ENCODE measurements at regions not wholly inside any gene's neighbourhood (a gene's known extent, or its start where the extent isn't known, plus 50 kb on each side); places are given as distances from the start of the nearest gene placed in this dataset.

GRCh38 chr9:120009856-120010255 lies 570.1 kb downstream of the CDK5RAP2 start:
- FAIRE-seq (no peak), DNase-seq (ENCODE audit: low read depth in 1 of 2, low spot score in 1 of 2) (no peak), ATAC-seq (no peak)
- Histone ChIP-seq H3K9me3 (no peaks in the 10 kb centered on the region), H3K4me1 (no peaks in the 10 kb centered on the region), H3K4me3 (no peak overlapping the region), H3K27ac (no peak overlapping the region), H3K4me2 (no peak overlapping the region)
- ChIA-PET CTCF (no interaction called here), POLR2A (no interaction called here)
- 0% methylated on average over 3 of the region's 3 CpGs for WGBS (ENCODE audit: missing lambda C conversion rate)
- TF ChIP-seq RAD21 (conservative IDR thresholded peaks at IDR 0.05 in 1 of 2, IDR thresholded peaks at IDR 0.05 in 1 of 2): no peak

- ChIA-PET POLR2A (no interaction called here), CTCF (no interaction called here)
- H3K27ac ChIP-seq: no peak overlapping the region
- DNase-seq (ENCODE audit: low read depth in 1 of 2, low spot score in 1 of 2) (no peak), FAIRE-seq (no peak), ATAC-seq (no peak)
- WGBS (ENCODE audit: missing lambda C conversion rate): 8% methylated on average over 7 of the region's 7 CpGs
- no peak overlapping the region for H3K4me3 ChIP-seq
- H3K4me1 ChIP-seq: no peaks in the 10 kb centered on the region
- no peak overlapping the region for H3K4me2 ChIP-seq
- H3K9me3 ChIP-seq: no peaks in the 10 kb centered on the region
- TF ChIP-seq RNF2 (IDR thresholded peaks at IDR 0.05; ENCODE audit: borderline replicate concordance, low read depth): no peak
- no peak for TF ChIP-seq HOXB5 (CRISPR knock-in tag; IDR thresholded peaks at IDR 0.05)
- no peak for TF ChIP-seq CHD2 (IDR thresholded peaks at IDR 0.05; ENCODE audit: low read length, partially characterized antibody)
- TF ChIP-seq BHLHE40 (IDR thresholded peaks at IDR 0.05; ENCODE audit: low read depth, low read length): no peak
- TF ChIP-seq, protein P1, sequence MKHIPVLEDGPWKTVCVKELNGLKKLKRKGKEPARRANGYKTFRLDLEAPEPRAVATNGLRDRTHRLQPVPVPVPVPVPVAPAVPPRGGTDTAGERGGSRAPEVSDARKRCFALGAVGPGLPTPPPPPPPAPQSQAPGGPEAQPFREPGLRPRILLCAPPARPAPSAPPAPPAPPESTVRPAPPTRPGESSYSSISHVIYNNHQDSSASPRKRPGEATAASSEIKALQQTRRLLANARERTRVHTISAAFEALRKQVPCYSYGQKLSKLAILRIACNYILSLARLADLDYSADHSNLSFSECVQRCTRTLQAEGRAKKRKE (CRISPR knock-in tag; IDR thresholded peaks at IDR 0.05; ENCODE audit: low read depth): no peak
- no peak for TF ChIP-seq ZNF302 (CRISPR knock-in tag; IDR thresholded peaks at IDR 0.05)
- TF ChIP-seq CBX2 (IDR thresholded peaks at IDR 0.05; ENCODE audit: borderline replicate concordance, low read depth): no peak
- no peak for TF ChIP-seq KDM5A (IDR thresholded peaks at IDR 0.05)
- TF ChIP-seq RARB (CRISPR knock-in tag; IDR thresholded peaks at IDR 0.05): no peak
- TF ChIP-seq, protein P2, sequence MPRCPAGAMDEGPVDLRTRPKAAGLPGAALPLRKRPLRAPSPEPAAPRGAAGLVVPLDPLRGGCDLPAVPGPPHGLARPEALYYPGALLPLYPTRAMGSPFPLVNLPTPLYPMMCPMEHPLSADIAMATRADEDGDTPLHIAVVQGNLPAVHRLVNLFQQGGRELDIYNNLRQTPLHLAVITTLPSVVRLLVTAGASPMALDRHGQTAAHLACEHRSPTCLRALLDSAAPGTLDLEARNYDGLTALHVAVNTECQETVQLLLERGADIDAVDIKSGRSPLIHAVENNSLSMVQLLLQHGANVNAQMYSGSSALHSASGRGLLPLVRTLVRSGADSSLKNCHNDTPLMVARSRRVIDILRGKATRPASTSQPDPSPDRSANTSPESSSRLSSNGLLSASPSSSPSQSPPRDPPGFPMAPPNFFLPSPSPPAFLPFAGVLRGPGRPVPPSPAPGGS (IDR thresholded peaks at IDR 0.05): no peak
- no peak for TF ChIP-seq SREBF2 (IDR thresholded peaks at IDR 0.05)
- TF ChIP-seq HOXA7 (CRISPR knock-in tag; IDR thresholded peaks at IDR 0.05): no peak
- no peak for TF ChIP-seq REST (IDR thresholded peaks at IDR 0.05)
- TF ChIP-seq RAD21 (conservative IDR thresholded peaks at IDR 0.05 in 1 of 2, IDR thresholded peaks at IDR 0.05 in 1 of 2): no peak
- no peak for TF ChIP-seq GATA3 (IDR thresholded peaks at IDR 0.05; ENCODE audit: borderline replicate concordance)
- no peak for TF ChIP-seq NPAS2 (CRISPR knock-in tag; IDR thresholded peaks at IDR 0.05; ENCODE audit: borderline replicate concordance)
Observed at GRCh38 chr9:120001536-120001935, 578.4 kb downstream of the CDK5RAP2 start.

DNA sequence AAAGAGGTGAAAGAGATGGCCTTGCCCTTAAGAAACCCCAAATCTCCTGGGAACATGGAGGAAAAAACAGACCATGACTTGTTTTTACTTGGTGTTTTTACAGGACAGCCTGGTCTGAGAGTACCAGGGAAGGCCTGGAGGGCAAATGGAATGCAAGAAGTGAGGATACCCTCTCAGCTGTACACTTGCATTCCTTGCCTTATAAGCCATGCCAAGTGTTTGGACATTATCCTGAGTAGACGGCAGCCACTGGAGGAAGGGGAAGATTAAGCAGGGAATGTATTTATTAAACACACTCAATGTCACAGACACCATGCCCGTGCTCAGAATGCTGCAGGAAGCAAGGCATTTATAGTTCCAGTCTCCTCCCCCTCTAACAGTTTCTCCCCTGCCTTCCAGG lies 581.4 kb downstream of the CDK5RAP2 start:
- Histone ChIP-seq H3K4me3 (no peak overlapping the region), H3K9me3 (no peaks in the 10 kb centered on the region), H3K4me1 (no peaks in the 10 kb centered on the region), H3K27ac (no peak overlapping the region), H3K4me2 (no peak overlapping the region)
- no peak for FAIRE-seq
- no peak for ATAC-seq
- no peak for DNase-seq (ENCODE audit: low read depth in 1 of 2, low spot score in 1 of 2)
- POLR2A ChIA-PET: no interaction called here
- CTCF ChIA-PET: interaction anchor here (1.0 kb wide), 1 partner anchor 12 kb away, joined by 3 read pairs; no protein-coding TSS in a partner anchor
- WGBS (ENCODE audit: missing lambda C conversion rate): 30% methylated on average over 2 of the region's 2 CpGs
- TF ChIP-seq JUNB (IDR thresholded peaks at IDR 0.05): no peak
- no peak for TF ChIP-seq MAZ (IDR thresholded peaks at IDR 0.05; ENCODE audit: borderline replicate concordance, low read depth, low read length)
- no peak for TF ChIP-seq CHD2 (IDR thresholded peaks at IDR 0.05; ENCODE audit: low read length, partially characterized antibody)
- no peak for TF ChIP-seq SREBF2 (IDR thresholded peaks at IDR 0.05)
- no peak for TF ChIP-seq PHF8 (IDR thresholded peaks at IDR 0.05; ENCODE audit: borderline replicate concordance, low read depth)
- TF ChIP-seq HDAC2 (IDR thresholded peaks at IDR 0.05): no peak
- no peak for TF ChIP-seq EHF (CRISPR knock-in tag; IDR thresholded peaks at IDR 0.05)
- TF ChIP-seq CBX2 (IDR thresholded peaks at IDR 0.05; ENCODE audit: borderline replicate concordance, low read depth): no peak
- no peak for TF ChIP-seq RCOR1 (IDR thresholded peaks at IDR 0.05; ENCODE audit: low read depth, low read length)
- TF ChIP-seq, protein P3, sequence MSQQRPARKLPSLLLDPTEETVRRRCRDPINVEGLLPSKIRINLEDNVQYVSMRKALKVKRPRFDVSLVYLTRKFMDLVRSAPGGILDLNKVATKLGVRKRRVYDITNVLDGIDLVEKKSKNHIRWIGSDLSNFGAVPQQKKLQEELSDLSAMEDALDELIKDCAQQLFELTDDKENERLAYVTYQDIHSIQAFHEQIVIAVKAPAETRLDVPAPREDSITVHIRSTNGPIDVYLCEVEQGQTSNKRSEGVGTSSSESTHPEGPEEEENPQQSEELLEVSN (IDR thresholded peaks at IDR 0.05; ENCODE audit: borderline replicate concordance, low read depth): no peak
- no peak for TF ChIP-seq KDM5A (IDR thresholded peaks at IDR 0.05)
- no peak for TF ChIP-seq RFX5 (IDR thresholded peaks at IDR 0.05)
- no peak for TF ChIP-seq ZFP36 (IDR thresholded peaks at IDR 0.05; ENCODE audit: borderline replicate concordance, partially characterized antibody)
- TF ChIP-seq ZNF302 (CRISPR knock-in tag; IDR thresholded peaks at IDR 0.05): no peak
- TF ChIP-seq, protein P1 (CRISPR knock-in tag; IDR thresholded peaks at IDR 0.05; ENCODE audit: low read depth): no peak
- no peak for TF ChIP-seq EHMT2 (IDR thresholded peaks at IDR 0.05; ENCODE audit: low read depth)
- no peak for TF ChIP-seq KDM1A (IDR thresholded peaks at IDR 0.05; ENCODE audit: low read depth)
- TF ChIP-seq ZSCAN20 (CRISPR knock-in tag; IDR thresholded peaks at IDR 0.05): no peak

Measured in A549 (cell line).